ENCODE measurements at regions not wholly inside any gene's neighbourhood (a gene's known extent, or its start where the extent isn't known, plus 50 kb on each side); places are given as distances from the start of the nearest gene placed in this dataset.

- Histone ChIP-seq H3K4me1 (ENCODE audit: insufficient read depth, low read length) (no peaks in the 10 kb centered on the region), H3K4me3 (replicated peaks in 1 of 3; ENCODE audit: insufficient read depth in 1 of 3, low read depth in 2 of 3, low read length in 3 of 3) (no peak overlapping the region), H3K9me3 (ENCODE audit: low read length) (no peaks in the 10 kb centered on the region), H3K36me3 (replicated peaks in 1 of 2; ENCODE audit: control insufficient read depth in 1 of 2, insufficient read depth in 2 of 2, low read length in 2 of 2) (no peaks in the 10 kb centered on the region), H3K4me2 (ENCODE audit: low read depth, low read length) (no peak overlapping the region), H3K27me3 (ENCODE audit: control insufficient read depth in 1 of 2, insufficient read depth in 2 of 2, low read length in 2 of 2) (no peaks in the 10 kb centered on the region), H3K9ac (ENCODE audit: insufficient read depth, low read depth, low read length) (no peak overlapping the region), H4K20me1 (ENCODE audit: insufficient read depth, low read length) (no peaks in the 10 kb centered on the region), H2AFZ (ENCODE audit: low read length) (no peak overlapping the region), H3K27ac (ENCODE audit: extremely low read length, insufficient read depth, low read length) (no peak overlapping the region), H3K79me2 (ENCODE audit: insufficient read depth, low read length) (no peaks in the 10 kb centered on the region)
- WGBS (ENCODE audit: low lambda C conversion rate), result 3% methylated on average over 2 of the region's 2 CpGs
- no TSS peak for BruUV-seq (replicated peaks)
- intact Hi-C loops (cut with micrococcal nuclease; ENCODE audit: unreplicated experiment), result no loop called here
- in situ Hi-C loops (cut with HindIII; ENCODE audit: extremely low pct_ligation_motif_present, low pct_unique_long_range_greater_than_20kb), result no loop called here
- no peak for FAIRE-seq
- ChIA-PET CTCF (ENCODE audit: low intra/inter-chr PET ratio, low total read pairs) (no interaction called here), POLR2A (no interaction called here)
- DNase-seq (ENCODE audit: low spot score), result no peak
- no peak for ATAC-seq
- no peak for TF ChIP-seq ZMAT3 (CRISPR knock-in tag; conservative IDR thresholded peaks at IDR 0.05)
- no peak for TF ChIP-seq TFDP1 (CRISPR knock-in tag; IDR thresholded peaks at IDR 0.05; ENCODE audit: borderline replicate concordance)
- no peak for TF ChIP-seq ZNF234 (CRISPR knock-in tag; conservative IDR thresholded peaks at IDR 0.05)
- TF ChIP-seq STAT6 (CRISPR knock-in tag; IDR thresholded peaks at IDR 0.05; ENCODE audit: borderline replicate concordance), result no peak
- no peak for TF ChIP-seq ZNF878 (CRISPR knock-in tag; IDR thresholded peaks at IDR 0.05)
- TF ChIP-seq ZNF792 (CRISPR knock-in tag; IDR thresholded peaks at IDR 0.05), result no peak
- no peak for TF ChIP-seq THAP8 (CRISPR knock-in tag; IDR thresholded peaks at IDR 0.05; ENCODE audit: borderline replicate concordance)
- TF ChIP-seq ZNF576 (CRISPR knock-in tag; IDR thresholded peaks at IDR 0.05), result no peak
- no peak for TF ChIP-seq ZNF318 (CRISPR knock-in tag; IDR thresholded peaks at IDR 0.05)
Observed at GRCh38 chr5:24376210-24376609, 268.6 kb downstream of the CDH10 start.

Data from HepG2 (cell line).